ENCODE measurements at regions not wholly inside any gene's neighbourhood (a gene's known extent, or its start where the extent isn't known, plus 50 kb on each side); places are given as distances from the start of the nearest gene placed in this dataset.

- no peak for DNase-seq
Measured at GRCh38 chr5:128904805-128905567, 60.3 kb upstream of the SLC27A6 start.

- DNase-seq, result peak; percentile 58
Measured at GRCh38 chr5:128905568-128906110, 59.6 kb upstream of the SLC27A6 start.

- no peak for DNase-seq
Measured at GRCh38 chr5:128913551-128913950, 51.7 kb upstream of the SLC27A6 start.
